IPS-NIHi7 (cell line): ENCODE measurements at regions not wholly inside any gene's neighbourhood (a gene's known extent, or its start where the extent isn't known, plus 50 kb on each side); places are given as distances from the start of the nearest gene placed in this dataset.

Experiments used
- DNase-seq: peaks from one replicate; pipeline ENCODE4 v3.0.0; 2012; ENCODE audit warnings: mixed read lengths; ENCODE audit errors: extremely low spot score

GRCh38 chr7:113968713-113969112, 49.9 kb upstream of the PPP1R3A start:
- no peak for DNase-seq
